GM21390 (cell line): ENCODE measurements at regions not wholly inside any gene's neighbourhood (a gene's known extent, or its start where the extent isn't known, plus 50 kb on each side); places are given as distances from the start of the nearest gene placed in this dataset.

Source experiments
- ATAC-seq: cut with Tn5 transposase; IDR thresholded peaks from one replicate; pipeline ENCODE4 v1.9.1; 2021; ENCODE audit not compliant: unreplicated experiment

DNA sequence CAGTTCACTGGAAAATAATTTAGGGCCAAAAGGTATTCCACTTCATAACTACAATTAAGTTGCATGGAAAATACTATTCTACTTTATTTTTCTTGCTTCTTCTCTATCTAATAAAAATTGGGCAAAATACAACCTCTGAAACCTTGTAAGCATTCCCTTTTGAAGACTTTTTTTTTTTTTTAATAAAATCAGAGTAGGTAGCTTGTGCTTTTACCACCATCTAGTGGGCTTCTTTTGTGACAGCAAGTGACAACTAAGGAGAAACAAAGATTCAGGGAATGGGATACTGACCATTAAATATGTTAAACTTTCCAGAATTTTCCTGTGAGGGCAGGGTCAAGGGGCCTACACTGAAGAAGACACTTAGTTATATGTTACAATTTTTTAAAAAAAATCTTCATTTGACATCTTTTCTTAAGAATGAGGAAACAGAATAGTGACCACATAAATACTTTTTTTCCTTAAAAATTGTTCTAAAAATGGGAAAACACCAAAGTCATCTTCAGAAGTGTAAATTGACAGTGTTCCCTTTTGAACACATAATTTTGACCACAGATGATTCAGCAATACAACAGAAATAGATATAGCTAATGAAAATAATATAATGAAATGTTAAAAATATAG lies 1183.2 kb upstream of the ACVR2A start:
- no peak for ATAC-seq

DNA sequence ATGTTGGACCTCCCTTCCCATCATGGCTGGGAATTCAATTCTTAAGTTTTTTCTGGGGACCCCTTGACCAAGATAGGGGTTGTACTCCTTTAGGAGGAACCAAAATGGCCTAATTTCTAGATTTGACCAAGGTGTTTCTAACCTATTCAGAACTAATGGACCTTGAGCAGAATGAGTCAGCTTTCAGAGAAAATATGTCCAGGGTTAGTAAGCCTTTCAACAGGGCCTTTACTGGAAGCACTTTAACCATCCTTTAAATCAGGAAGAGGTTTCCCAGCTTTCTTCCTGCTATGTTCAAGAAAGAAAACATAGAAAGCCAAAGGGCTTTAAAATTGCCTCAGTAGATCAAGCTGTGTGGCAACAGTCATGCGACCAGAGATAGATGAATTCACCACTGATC lies 1184.9 kb upstream of the ACVR2A start:
- ATAC-seq: no peak

DNA sequence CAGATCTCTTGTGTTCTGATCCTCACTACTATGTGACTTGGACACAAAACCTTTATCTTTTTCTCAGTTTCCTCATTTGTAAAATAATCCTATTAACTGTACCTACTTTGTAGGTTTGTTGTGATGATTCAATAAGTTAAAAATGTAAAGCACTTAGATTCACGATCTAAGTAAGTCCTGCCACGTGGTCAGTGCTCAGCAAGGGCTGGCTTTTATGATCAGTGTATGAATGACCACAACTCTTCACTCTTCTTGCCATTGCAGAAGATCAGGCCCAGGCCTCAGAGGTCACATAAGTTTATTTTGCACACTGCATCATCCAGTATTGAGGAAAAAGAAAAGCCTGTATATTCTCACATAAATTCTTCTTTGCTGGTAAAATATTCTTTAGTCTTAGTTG lies 1192.5 kb upstream of the ACVR2A start:
- no peak for ATAC-seq

DNA sequence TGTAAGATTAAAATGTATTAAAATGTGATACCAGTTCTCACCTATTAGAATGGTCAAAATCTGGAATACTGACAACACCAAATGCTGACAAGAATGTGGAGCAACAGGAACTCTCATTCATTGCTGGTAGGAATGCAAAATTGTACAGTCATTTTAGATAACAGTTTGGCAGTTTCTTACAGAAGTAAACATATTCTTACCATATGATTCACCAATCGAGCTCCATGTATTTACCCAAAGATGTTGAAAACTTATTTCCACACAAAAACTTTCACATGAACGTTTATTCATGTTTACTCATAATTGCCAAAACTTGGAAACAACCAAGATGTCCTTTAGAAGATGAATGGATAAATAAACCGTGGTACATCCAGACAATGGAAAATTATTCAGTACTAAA lies 1193.5 kb upstream of the ACVR2A start:
- ATAC-seq: no peak

DNA sequence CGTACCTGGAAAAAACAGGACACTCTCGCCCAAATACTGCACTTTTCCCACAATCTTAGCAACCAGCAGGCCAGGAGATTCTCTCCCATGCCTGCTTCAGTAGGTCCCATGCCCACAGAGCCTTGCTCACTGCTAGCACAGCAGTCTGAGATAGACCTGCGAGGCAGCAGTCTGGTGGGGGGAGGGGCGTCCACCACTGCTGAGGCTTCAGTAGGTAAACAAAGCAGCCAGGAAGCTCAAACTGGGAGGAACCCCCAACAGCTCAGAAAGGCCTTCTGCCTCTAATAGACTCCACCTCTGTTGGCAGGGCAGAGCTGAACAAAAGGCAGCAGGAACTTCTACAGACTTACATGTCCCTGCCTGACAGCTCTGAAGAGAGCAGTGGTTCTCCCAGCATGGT lies 1202.8 kb upstream of the ACVR2A start:
- no peak for ATAC-seq

DNA sequence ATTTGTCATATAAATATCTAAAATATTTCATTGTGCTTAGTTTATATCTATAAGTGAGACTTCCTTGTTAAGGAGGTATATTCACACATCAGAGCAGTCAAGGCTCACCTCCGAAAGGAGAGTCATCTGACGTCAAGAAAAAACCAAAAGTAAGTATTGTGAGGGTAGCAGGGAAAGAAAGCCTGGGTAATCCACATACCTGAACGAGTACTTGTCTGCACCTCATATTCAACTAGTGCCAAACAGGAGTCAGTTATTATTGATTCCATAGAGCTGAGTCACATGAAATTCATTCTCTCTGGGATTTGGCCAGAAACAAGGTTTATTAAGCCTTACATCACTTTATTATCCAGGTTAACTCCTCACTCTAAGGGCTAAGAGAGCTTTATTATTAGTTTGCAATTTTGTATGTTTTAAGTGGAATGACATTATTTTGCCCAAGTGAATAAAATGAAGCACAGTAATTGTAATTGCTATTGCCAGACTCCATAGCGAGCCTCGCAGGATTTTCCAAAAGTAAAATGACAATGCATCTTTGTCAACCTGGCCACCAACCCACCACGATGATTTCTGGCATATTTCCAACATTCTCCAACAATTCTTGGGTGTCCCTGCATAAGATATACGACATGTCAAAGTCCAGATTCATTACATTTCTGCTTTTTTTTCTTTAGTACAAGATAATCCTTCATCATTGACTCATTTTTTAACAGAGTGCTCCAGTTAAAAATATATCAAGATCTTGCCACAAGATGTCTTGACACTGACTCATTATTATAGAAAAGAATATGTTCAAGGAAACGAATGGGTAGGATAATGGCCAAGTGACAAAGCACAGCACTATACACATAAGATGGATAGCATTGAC lies 1210.4 kb upstream of the ACVR2A start:
- ATAC-seq: no peak

DNA sequence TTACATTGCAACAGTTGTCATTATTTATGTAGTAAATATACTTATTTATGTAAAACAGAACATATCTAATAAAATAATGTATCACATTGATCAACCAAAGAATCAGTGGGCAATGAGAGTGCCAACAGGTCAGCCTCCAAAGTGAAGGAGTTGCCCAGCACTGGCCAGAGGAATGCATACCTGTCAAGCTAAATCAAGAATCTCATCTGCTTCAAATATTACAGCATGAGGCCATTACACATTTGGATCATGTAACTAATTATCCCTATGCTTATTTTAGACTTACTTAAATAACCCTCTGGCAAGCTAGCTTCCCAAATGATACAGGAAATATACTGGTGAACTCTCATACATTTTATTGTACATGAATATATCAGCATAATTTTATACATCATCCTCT lies 1211.7 kb upstream of the ACVR2A start:
- no peak for ATAC-seq

DNA sequence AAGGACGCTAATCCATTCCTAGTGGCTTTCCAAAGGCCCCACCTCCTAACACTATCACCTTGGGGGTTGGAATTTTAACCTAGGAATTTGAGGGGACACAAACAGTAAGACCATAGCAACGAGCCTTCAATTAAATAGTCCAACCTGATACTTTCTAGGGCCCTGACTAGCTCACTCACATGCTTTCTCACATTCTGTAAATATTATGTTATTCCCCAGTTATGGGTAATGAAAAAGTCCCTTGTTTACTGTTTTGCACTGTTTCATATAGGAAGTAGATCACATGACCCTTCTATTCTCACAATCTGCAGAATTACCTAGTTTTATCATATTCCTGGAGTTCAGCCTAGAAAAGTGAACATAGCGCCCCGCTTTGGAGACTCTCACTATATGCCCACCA lies 1212.1 kb upstream of the ACVR2A start:
- ATAC-seq: no peak

DNA sequence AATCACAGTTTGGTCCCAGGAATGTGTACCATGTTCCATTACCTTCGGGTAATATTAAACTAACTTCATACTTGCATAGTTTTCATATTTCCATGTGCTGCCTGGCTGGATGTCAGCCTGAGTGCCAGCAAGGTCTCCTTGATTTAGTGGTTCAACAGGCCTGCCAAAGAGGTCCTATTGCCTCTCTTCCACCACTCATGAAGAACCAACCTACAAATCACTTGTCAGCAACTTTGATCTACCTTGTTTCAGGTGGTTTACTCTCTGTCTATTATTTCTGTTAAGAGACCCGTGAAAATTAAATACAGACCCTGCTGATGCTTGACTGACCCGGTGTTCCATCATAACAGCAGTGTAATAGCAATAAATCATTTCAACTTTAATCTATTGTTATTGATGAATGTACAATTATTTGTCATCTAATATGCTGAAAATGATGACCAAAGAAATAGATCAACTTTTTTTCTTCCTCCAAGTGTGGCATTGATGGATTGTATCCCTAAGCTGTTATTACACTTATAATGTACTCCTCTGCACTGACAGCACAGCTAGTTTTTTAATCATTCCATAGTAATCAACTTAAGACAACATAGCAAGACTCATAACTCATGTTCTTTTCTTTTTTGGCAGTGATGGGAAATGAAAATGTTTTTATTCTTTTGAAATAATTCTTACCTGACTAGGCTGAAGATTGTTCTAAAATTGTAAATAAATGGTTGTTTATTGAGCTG lies 1220.2 kb upstream of the ACVR2A start:
- no peak for ATAC-seq

DNA sequence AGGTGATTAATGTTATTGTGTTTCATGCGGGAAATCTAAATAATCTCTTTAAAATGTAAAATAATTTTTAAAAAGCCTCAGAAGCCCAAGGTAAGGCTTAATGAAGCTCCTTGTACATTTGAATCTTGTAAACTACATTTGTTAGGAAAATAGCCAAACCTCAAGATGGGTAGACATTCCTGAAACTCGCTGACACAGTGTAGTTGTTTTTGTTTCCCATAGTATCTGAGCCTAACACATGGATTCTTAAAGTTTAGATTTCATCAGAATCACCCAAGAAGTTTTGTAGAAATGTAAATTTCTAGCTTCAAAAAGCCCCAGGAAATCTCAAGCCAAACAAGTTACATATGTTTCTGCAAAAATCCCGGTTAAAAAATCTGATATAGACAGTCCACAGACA lies 1221.1 kb upstream of the ACVR2A start:
- ATAC-seq: no peak

DNA sequence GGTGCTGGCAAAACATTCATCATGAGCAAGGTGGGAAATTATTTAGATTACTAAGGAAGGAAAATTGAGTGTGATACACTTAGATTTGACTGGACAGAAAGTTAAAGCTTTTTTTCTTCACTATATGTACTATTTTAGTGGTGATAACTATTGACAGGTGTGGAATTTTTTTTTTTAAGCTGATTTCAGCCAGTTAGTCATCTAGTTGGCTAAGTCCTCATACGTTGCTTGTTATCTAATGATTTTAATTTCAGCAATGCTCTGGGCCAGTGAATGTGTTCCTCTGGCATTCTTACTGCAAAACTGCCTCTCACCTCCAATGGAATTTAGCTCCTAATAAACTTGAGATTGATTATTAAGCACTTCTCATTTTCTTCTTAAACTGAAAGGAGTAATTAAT lies 1223.2 kb upstream of the ACVR2A start:
- ATAC-seq: no peak

DNA sequence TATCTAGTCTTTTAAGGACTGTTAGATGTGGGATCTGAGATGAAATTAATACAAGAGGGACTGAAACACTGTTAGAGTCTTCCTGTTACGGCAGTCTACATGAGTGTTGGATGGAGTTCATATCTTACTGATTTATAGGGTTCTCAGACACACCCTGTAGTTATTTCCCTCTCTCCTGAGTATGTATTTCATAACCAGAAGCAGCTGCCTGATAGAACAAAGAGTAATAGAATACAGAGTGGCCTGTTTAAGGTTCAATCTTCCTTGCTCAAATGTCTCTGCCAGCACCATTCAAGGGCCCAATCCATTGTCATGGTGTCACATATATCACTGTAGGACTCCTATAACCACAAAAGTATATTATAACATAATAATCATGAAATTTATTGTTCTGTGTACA lies 1229.1 kb upstream of the ACVR2A start:
- ATAC-seq: no peak

DNA sequence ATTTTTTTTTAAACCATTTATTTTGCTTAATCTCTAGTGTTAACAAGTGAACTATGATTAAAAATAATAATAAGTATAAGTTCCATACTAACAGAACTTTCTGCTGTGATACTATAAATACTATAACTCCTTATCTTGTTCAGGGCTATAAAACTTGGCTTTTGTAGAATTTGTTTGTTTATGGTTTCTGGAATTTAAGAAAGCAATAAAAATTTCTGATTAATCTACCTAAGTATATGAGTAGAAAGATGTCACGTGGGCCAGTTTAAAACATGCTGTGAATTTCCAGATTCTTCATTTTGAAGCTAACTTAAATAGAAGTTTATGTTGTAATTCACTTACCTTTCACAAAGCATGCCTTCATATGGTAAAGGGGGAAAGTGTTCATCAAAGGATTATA lies 1236.3 kb upstream of the ACVR2A start:
- ATAC-seq: no peak

DNA sequence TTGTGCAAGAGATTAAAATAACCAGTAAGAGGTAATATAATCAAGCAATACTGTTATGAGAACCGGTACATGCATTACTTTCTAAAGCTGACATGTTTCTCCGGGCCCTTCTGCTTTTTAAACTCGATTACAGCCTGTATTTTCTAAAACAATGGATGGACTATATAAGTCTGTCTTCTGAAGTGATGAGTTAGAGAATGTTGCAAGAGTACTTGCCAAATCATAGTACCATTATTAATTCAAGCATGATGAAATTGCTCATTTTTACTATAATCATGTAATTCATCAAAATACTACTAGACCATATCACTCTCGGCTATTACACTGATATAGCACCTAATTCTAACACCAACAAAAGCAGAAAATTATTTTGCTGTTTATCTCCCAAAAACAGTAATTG lies 1240.3 kb upstream of the ACVR2A start:
- ATAC-seq: no peak

DNA sequence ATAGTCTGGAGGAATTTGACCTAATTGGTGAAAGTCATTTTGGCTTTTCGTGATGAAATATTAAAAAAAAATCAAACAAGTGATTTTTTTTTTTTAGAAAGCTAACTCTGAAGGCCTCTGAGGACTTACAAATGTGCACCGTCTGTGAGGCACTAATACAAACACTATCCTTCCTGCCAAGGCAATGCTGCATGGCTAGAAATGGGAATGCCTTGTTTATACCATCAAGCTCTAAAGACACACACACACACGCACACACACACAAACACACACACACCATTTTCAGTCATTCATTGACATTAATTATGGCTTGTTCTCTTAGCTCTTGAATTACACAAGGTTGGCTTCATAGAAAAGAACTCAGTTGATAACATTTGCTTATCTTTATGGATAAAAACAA lies 1242.0 kb upstream of the ACVR2A start:
- no peak for ATAC-seq

DNA sequence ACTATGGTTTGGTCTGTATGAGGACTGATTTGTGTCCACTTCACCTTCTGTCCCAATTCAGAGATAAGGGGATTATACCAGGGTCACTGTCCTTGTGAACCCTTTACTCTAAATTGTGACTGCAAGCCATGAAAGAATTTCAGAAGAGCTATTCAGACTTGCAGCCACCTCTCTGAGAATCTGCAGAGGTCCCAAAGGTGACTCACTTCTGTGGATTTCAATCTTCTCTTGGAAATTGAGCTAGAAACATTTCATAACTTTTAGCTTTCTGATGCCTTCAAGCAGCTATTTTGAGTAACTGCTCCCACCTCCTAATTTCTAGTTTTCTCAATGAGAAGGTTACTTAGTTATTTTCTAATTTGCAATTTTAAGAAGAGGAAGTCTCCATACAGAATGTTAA lies 1242.4 kb upstream of the ACVR2A start:
- ATAC-seq: no peak

DNA sequence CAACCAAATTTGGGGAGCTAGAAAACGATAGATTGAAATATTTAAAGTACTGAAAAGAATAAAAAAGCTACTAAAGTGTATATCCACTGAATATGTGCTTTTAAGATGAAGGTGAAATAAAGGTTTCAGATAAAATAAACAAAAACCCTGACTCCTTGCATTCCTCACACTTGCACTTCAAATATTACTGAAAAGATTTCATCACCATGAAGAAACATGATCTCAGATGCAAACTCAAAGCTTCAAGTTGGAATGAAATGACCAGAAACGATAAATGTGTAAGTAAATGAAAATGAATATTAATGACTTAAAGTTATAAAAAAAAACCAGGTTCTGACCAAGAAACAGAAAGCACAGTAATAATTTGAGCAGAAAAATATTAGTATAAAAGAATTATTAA lies 1246.0 kb upstream of the ACVR2A start:
- no peak for ATAC-seq

DNA sequence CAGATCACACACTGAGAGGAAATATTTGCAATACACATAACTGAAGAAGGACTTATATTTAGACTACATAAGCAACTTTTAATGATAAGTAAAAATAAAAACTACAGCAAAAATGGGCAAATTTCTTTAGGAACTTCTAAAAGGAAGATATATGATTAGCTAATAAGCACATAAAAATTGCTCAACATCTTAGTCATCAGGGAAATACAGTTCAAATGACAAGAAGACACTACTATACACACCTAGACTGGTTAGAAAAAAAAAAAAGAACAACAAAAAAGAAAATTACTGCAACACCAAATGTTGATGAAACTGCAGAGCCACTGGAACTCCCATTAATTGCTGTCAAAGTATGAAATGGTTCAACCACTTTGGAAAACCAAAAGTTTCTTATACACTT lies 1247.5 kb upstream of the ACVR2A start:
- no peak for ATAC-seq

DNA sequence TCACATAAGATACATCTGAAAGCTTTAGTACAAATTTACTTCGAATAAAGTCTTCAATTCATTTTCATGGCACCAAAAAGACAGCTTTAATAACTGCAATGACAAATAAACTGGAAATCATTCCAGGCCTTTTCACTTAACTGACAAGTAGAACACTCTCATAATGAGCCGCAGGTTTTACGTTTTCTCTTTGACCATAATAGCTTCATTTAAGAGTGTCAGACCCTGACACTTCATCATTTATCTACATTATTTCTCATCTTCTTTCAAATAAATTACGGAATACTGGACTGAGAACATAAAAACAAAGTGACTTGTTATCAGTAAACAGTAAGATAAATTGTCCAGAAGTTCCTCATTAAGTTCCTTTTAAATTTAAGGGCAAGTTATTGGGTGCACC lies 1252.9 kb upstream of the ACVR2A start:
- ATAC-seq: no peak

DNA sequence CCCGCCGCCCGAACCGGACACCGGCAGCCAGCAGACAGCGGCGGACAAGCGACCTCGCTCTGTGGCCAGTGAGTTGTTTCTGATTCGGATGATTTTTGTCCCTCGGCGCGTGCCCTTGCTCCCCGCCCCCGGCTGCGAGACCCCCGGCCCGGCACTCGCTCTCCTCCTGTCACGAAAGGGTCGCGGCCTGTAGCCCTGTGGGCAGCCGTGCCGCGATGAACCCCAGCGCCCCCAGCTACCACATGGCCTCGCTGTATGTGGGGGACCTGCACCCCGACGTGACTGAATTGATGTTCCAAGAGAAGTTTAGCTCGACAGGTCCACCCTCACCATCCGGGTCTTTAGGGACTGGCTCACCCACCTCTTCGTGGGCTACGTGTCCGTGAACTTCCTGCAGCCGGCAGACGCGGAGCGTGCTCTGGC lies 1257.5 kb upstream of the ACVR2A start:
- no peak for ATAC-seq

DNA sequence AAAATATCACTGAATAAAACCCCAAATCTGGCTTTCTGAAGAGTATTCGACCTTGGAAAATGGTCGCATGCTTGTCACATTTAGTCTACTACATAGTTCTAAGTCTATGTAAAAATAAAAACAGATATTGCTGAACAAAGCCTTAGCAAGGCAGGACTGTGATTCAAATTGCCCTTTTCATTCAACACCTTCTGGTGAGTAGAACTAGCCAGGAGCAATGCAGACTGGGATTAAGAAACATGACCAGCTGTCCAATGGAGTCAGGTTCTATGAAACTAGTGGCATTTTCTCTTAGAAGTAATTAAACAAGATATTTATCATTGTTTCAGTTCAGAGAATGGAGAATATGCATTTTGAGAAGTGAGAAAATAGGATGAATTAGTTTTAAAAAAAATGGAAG lies 1260.5 kb upstream of the ACVR2A start:
- ATAC-seq: no peak
